ENCODE measurements at regions not wholly inside any gene's neighbourhood (a gene's known extent, or its start where the extent isn't known, plus 50 kb on each side); places are given as distances from the start of the nearest gene placed in this dataset.

DNA sequence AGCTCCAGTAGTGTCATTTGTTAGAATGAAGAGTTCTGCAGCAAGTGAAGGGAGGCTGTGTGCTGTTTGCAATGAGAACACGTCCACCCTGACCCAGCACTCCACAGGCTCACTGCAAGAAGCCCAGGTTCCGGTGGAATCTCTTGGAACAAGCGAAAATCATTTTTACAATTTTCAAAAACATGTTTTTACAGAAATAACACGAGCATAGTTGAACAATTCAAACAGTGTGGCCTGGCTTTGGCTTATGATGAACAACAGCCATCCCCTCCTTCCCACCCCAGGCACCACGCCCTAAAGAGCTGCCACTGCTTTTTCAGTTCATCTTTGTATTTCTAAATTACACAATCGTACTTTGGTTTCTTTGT lies 59.5 kb upstream of the KY start:
- Histone ChIP-seq H3K27me3 (ENCODE audit: insufficient read depth, low read depth) (peaks cover 8% of the 10 kb centered on the region; the same call in 1 of the 2 replicates), H3K27ac (no peak overlapping the region), H3K4me3 (no peak overlapping the region), H4K20me1 (ENCODE audit: insufficient read depth) (no peaks in the 10 kb centered on the region), H3K79me2 (ENCODE audit: low read depth) (no peaks in the 10 kb centered on the region), H3K4me2 (no peak overlapping the region), H2AFZ (no peak overlapping the region), H3K9me2 (ENCODE audit: insufficient read depth) (no peaks in the 10 kb centered on the region), H3K36me3 (ENCODE audit: low read depth) (no peaks in the 10 kb centered on the region), H3K9me3 (ENCODE audit: insufficient read depth, low read depth) (no peaks in the 10 kb centered on the region), H3F3A (ENCODE audit: insufficient read depth, low read depth) (no peaks in the 10 kb centered on the region), H3K4me1 (replicated peaks; ENCODE audit: insufficient read depth) (no peaks in the 10 kb centered on the region)
- no peak for DNase-seq
- ChIA-PET POLR2A (ENCODE audit: unreplicated experiment) (no interaction called here), CTCF (no interaction called here)
- BruUV-seq (replicated peaks) = no TSS peak
- intact Hi-C loops (cut with micrococcal nuclease; ENCODE audit: unreplicated experiment) = no loop called here
- no peak for TF ChIP-seq EZH2 (IDR thresholded peaks at IDR 0.05; ENCODE audit: low read depth)
- TF ChIP-seq, protein P1, sequence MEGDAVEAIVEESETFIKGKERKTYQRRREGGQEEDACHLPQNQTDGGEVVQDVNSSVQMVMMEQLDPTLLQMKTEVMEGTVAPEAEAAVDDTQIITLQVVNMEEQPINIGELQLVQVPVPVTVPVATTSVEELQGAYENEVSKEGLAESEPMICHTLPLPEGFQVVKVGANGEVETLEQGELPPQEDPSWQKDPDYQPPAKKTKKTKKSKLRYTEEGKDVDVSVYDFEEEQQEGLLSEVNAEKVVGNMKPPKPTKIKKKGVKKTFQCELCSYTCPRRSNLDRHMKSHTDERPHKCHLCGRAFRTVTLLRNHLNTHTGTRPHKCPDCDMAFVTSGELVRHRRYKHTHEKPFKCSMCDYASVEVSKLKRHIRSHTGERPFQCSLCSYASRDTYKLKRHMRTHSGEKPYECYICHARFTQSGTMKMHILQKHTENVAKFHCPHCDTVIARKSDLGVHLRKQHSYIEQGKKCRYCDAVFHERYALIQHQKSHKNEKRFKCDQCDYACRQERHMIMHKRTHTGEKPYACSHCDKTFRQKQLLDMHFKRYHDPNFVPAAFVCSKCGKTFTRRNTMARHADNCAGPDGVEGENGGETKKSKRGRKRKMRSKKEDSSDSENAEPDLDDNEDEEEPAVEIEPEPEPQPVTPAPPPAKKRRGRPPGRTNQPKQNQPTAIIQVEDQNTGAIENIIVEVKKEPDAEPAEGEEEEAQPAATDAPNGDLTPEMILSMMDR (conservative IDR thresholded peaks at IDR 0.05) = no peak

DNA sequence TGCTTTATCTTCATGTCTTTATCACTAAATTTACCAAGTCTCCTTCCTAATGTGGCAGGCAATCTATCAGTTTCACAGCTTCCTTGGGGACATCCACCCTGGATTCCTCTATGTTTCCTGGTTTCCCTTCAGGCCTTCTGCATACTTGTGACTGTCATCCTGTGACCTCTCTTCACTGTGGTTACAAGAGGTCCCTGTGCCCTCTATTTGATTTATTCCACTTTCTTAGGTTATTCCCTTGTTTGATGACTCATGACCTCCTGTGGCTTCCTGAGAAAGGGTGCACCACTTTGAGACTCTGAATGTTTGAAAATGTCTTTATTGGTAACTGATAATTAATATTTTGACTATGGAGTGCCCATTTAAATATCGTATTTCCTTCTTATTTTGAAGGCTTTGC lies 60.5 kb upstream of the KY start:
- H3K4me1 ChIP-seq (replicated peaks; ENCODE audit: insufficient read depth) = no peaks in the 10 kb centered on the region
- no peak overlapping the region for H3K27ac ChIP-seq
- no peak for DNase-seq
- intact Hi-C loops (cut with micrococcal nuclease; ENCODE audit: unreplicated experiment) = no loop called here
- H3K9me2 ChIP-seq (ENCODE audit: insufficient read depth) = no peaks in the 10 kb centered on the region
- no TSS peak for BruUV-seq (replicated peaks)
- no peaks in the 10 kb centered on the region for H3K79me2 ChIP-seq (ENCODE audit: low read depth)
- POLR2A ChIA-PET (ENCODE audit: unreplicated experiment) = interaction anchor here (0.6 kb wide), 1 partner anchor 41 kb away, joined by 5 read pairs; no protein-coding TSS in a partner anchor
- H3K4me2 ChIP-seq = no peak overlapping the region
- no peak overlapping the region for H2AFZ ChIP-seq
- H3K9me3 ChIP-seq (ENCODE audit: insufficient read depth, low read depth) = no peaks in the 10 kb centered on the region
- H3K27me3 ChIP-seq (ENCODE audit: insufficient read depth, low read depth) = peaks cover 12% of the 10 kb centered on the region; the same call in 1 of the 2 replicates
- TF ChIP-seq, protein P1 (conservative IDR thresholded peaks at IDR 0.05) = no peak
- no peak for TF ChIP-seq EZH2 (IDR thresholded peaks at IDR 0.05; ENCODE audit: low read depth)
- H4K20me1 ChIP-seq (ENCODE audit: insufficient read depth) = no peaks in the 10 kb centered on the region
- CTCF ChIA-PET = no interaction called here
- no peak overlapping the region for H3K4me3 ChIP-seq
- H3F3A ChIP-seq (ENCODE audit: insufficient read depth, low read depth) = no peaks in the 10 kb centered on the region
- no peaks in the 10 kb centered on the region for H3K36me3 ChIP-seq (ENCODE audit: low read depth)

DNA sequence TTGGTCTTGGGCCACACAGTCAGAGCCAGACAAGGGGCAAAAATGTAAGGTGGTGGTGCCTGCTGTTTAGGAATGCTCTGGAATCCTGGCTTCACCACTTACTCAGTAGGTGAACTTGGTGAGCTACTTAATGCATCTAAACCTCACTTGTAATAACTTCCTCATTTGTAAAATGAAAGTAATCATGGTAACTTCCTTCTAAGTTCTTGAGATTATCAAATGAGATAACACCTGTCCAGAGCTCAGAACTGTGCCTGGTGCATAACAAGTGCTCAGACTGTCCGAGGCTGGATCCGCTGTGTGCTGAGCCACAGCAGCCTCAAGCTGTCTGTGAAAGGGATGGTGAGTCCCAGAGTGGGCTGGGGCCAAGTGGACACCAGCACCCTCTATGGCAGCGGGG lies 62.8 kb upstream of the KY start:
- Histone ChIP-seq H3K4me1 (replicated peaks; ENCODE audit: insufficient read depth) (no peaks in the 10 kb centered on the region), H3F3A (ENCODE audit: insufficient read depth, low read depth) (no peaks in the 10 kb centered on the region), H3K9me3 (ENCODE audit: insufficient read depth, low read depth) (no peaks in the 10 kb centered on the region), H3K9me2 (ENCODE audit: insufficient read depth) (no peaks in the 10 kb centered on the region), H3K79me2 (ENCODE audit: low read depth) (no peaks in the 10 kb centered on the region), H3K4me3 (no peak overlapping the region), H2AFZ (no peak overlapping the region), H3K36me3 (ENCODE audit: low read depth) (no peaks in the 10 kb centered on the region), H3K4me2 (no peak overlapping the region), H3K27ac (no peak overlapping the region), H3K27me3 (ENCODE audit: insufficient read depth, low read depth) (peaks cover 18% of the 10 kb centered on the region; the same call in 1 of the 2 replicates), H4K20me1 (ENCODE audit: insufficient read depth) (no peaks in the 10 kb centered on the region)
- TF ChIP-seq, protein P1 (conservative IDR thresholded peaks at IDR 0.05) = no peak
- no peak for TF ChIP-seq EZH2 (IDR thresholded peaks at IDR 0.05; ENCODE audit: low read depth)
- ChIA-PET CTCF (no interaction called here), POLR2A (ENCODE audit: unreplicated experiment) (no interaction called here)
- no TSS peak for BruUV-seq (replicated peaks)
- no peak for DNase-seq
- intact Hi-C loops (cut with micrococcal nuclease; ENCODE audit: unreplicated experiment) = no loop called here
